Activated naive CD4-positive, alpha-beta T cell treated with anti-CD3 and anti-CD28 coated beads for 36 hours (primary cell): ENCODE measurements at regions not wholly inside any gene's neighbourhood (a gene's known extent, or its start where the extent isn't known, plus 50 kb on each side); places are given as distances from the start of the nearest gene placed in this dataset.

Experiments used
- CTCF ChIA-PET: fragments of 350-600 bp; sonication (Branson Sonifier 250); formaldehyde crosslinking; loops from one replicate; lab custom pipeline; 2021; ENCODE audit warnings: antibody characterized with exemption; lab: Charles Lee
- DNase-seq: peaks from one replicate; pipeline ENCODE4 v3.0.0-alpha.2; 2020
- H3K27ac Mint-ChIP-seq: one replicate; pipeline ENCODE4 v1.8.0; 2021; ENCODE audit warnings: mild to moderate bottlenecking, mixed read lengths
- H3K27me3 Mint-ChIP-seq: one replicate; pipeline ENCODE4 v1.8.0; 2021; ENCODE audit warnings: low read depth, mixed read lengths
- H3K36me3 Mint-ChIP-seq: one replicate; pipeline ENCODE4 v1.8.0; 2021; ENCODE audit warnings: low read depth, mixed read lengths
- H3K4me1 Mint-ChIP-seq: one replicate; pipeline ENCODE4 v1.8.0; 2021; ENCODE audit warnings: low read depth, mixed read lengths
- H3K4me3 Mint-ChIP-seq: one replicate; pipeline ENCODE4 v1.8.0; 2021; ENCODE audit warnings: mild to moderate bottlenecking, moderate library complexity, mixed read lengths
- H3K9me3 Mint-ChIP-seq: one replicate; pipeline ENCODE4 v1.8.0; 2021; ENCODE audit warnings: mixed read lengths
- intact Hi-C: fragments of 100-400 bp; cut with micrococcal nuclease; formaldehyde crosslinking; loops from one replicate; pipeline ENCODE4 v1.15.1; 2023

DNA sequence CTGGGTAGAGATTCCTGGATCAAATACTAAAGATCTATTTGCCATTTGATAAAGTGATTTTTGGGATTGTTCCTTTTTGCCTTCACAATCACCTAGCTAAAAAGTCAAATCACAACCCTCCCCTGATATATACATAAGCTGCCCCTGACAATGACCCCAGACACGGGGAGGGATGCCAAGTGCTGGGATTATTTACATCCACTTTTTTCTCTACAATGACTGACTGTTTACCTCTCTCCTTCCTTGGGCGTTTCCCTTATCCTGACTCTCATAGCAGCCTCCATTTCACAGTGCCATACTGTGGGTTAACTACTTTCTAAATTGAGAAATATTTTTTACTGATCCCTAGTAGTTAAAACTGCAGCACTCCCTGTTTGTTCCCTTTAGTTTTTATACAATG is 150.8 kb upstream of the TMEM170B start:
- CTCF ChIA-PET = no interaction called here
- H3K4me1 Mint-ChIP-seq = peaks cover 22% of the 10 kb centered on the region

DNA sequence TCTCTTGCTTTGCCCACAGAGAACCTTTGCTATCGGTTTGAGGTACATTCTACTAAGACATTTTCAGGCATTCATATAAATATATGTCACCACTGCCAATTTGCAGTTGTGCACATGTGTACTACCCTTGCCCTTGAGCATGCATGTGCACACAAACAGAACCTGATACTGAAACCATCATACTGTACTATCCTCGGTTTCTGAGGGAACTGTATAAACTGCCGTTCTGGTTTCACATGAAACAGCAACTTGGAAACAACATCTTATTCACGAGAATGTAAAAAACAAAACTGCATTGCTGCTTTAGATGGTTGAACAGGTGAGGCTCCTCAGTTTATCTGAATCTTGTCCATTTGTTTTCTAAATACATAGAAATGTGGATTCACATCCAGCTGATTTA is 151.2 kb upstream of the TMEM170B start:
- H3K4me3 Mint-ChIP-seq = no peak overlapping the region
- H3K9me3 Mint-ChIP-seq = no peaks in the 10 kb centered on the region
- intact Hi-C loops = no loop called here
- CTCF ChIA-PET = interaction anchor here (1.3 kb wide), 1 partner anchor 74 kb away, joined by 5 read pairs; no protein-coding TSS in a partner anchor
- no peaks in the 10 kb centered on the region for H3K36me3 Mint-ChIP-seq
- peaks cover 25% of the 10 kb centered on the region for H3K4me1 Mint-ChIP-seq
- H3K27me3 Mint-ChIP-seq = no peaks in the 10 kb centered on the region
- peak; percentile 18 for DNase-seq
- no peak overlapping the region for H3K27ac Mint-ChIP-seq

More for the DNA sequence above, 150.8 kb upstream of the TMEM170B start:
- H3K27me3 Mint-ChIP-seq = no peaks in the 10 kb centered on the region
- intact Hi-C loops = no loop called here
- DNase-seq = no peak
- H3K36me3 Mint-ChIP-seq = no peaks in the 10 kb centered on the region
- H3K4me3 Mint-ChIP-seq = peak overlapping the region; percentile 28
- H3K9me3 Mint-ChIP-seq = no peaks in the 10 kb centered on the region
- no peak overlapping the region for H3K27ac Mint-ChIP-seq

DNA sequence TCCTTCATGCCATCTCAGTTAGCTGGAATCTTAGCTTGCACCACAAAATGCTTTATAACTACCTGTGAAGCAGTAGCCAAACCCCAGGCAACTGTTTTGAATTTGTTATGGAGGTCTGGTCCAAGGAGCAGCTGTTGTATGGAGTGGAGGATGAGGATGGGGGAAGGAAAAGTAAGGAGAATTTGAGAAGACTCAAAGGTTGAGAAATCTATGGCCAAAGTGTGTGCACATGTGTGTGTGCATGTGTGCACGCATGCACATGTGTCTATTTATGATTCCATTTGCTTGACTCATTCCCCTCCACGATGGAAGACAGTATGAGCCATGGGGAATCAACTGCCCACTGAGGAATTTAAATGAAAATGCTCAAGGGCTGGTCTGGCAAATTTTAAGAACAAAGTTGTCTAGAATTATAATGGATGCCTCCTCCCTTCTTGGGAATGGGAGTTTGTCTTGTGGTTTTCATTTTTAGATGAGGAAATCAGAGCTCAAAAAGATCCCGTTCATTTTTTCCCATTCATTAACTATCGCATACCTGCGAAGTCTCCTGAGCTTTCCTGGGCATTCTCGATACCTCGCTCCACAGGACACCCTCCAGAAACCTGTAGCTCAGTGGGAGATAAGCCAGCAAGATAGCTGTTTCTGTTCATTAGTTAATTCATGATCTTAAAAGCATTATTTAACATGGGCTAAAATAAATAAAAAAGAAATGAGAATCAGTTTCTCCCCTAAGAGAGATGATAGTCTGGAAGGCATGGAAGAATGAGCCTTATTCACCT is 152.3 kb upstream of the NEDD9 start:
- Mint-ChIP-seq H3K27me3 (no peaks in the 10 kb centered on the region), H3K4me3 (no peak overlapping the region), H3K4me1 (peaks cover 41% of the 10 kb centered on the region), H3K9me3 (no peaks in the 10 kb centered on the region), H3K36me3 (peaks cover 6% of the 10 kb centered on the region), H3K27ac (no peak overlapping the region)
- CTCF ChIA-PET = interaction anchor here (1.3 to 2.1 kb wide), 2 partner anchors 75 to 111 kb away, joined by 5 to 6 read pairs; no protein-coding TSS in a partner anchor
- intact Hi-C loops = loop anchor here (5.0 kb wide), 1 partner anchor 107 kb away; no protein-coding TSS in a partner anchor
- DNase-seq = no peak

DNA sequence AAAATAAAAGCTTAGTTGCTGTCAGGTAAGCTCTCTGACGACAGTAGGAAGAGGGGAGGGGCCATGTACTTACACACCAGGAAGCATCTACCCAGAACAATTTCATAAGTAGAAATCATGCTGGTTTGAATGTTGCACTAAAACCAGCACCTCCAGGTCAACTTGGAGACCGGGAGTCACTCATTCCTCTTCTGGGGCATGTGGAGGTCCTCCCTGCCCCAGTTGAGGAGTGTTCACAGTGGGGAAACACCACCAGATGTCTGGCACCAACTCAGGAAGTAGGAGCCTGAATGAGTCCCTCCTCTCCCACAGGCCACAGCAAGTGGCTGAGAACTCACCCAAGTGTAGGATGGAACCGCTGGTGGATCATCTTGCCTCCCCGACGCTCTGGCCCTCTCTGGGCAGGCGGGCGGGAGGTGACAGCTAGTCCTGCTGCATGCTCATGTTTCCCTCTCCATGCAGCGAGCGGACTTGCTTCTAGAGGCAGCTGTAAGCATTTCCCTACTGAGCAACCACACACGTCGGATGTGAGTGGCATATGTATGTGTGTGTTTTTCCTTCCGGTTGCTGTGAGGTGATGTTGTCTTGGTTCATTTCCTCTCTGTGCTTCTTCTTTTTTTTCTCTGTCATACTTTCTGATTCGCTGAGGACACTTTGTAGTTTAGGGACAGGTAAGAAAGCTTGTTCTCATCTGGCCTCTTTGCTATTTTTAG is 149.5 kb upstream of the NEDD9 start:
- Mint-ChIP-seq H3K27me3 (no peaks in the 10 kb centered on the region), H3K27ac (peak overlapping the region; percentile 91), H3K36me3 (peaks cover 15% of the 10 kb centered on the region), H3K9me3 (peaks cover 2% of the 10 kb centered on the region), H3K4me1 (peaks cover 57% of the 10 kb centered on the region), H3K4me3 (peak overlapping the region; percentile 86)
- intact Hi-C loops = loop anchor here (1.0 to 5.0 kb wide), 11 partner anchors 8 to 150 kb away; partner anchors contain the start of gene NEDD9
- CTCF ChIA-PET = interaction anchor here (0.8 to 3.3 kb wide), 7 partner anchors 15 to 210 kb away, joined by 3 to 15 read pairs (median 5); no protein-coding TSS in a partner anchor
- peak; percentile 83 for DNase-seq

DNA sequence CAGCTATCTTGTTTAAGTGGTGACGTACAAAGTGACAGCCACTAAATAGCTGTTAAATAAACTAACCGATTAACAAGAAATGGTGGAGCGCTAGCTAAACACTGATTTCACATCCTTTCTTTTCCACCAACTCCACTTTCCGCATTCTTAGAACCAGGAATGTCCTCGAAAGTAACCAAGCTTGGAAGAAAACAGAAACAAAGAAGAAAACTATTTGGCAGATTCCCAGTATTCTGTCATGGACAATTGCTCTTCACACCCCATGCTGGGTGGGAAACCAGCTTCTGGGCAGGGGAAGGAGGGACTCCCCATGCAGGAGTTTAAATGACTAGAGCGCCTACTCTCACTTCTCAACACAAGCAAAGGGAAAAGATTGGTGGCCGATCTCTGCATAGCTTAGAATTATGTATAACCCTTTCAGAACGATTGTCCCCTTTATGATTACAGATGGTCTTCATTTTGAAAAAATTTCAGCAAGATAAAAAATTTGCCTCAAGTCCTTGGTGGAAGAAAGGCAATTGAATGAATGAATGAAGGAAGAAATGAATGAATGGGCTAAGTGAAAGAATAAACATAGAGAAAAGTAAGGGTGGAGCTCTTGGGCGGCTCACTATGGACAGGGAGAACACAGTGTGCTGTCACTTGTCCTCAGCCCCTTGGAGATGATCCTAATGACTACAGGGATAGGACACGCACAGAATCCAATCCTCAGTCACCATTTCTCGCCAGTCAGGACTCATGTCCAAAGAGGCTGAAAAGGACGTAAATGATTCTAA is 148.7 kb upstream of the NEDD9 start:
- Mint-ChIP-seq H3K27ac (peak overlapping the region; percentile 91), H3K9me3 (peaks cover 2% of the 10 kb centered on the region), H3K27me3 (no peaks in the 10 kb centered on the region), H3K36me3 (peaks cover 20% of the 10 kb centered on the region), H3K4me1 (peaks cover 55% of the 10 kb centered on the region), H3K4me3 (peak overlapping the region; percentile 86)
- CTCF ChIA-PET = interaction anchor here (0.7 to 3.3 kb wide), 8 partner anchors 14 to 209 kb away, joined by 3 to 15 read pairs (median 4); no protein-coding TSS in a partner anchor
- DNase-seq = no peak
- intact Hi-C loops = loop anchor here (5.0 kb wide), 1 partner anchor 104 kb away; no protein-coding TSS in a partner anchor

DNA sequence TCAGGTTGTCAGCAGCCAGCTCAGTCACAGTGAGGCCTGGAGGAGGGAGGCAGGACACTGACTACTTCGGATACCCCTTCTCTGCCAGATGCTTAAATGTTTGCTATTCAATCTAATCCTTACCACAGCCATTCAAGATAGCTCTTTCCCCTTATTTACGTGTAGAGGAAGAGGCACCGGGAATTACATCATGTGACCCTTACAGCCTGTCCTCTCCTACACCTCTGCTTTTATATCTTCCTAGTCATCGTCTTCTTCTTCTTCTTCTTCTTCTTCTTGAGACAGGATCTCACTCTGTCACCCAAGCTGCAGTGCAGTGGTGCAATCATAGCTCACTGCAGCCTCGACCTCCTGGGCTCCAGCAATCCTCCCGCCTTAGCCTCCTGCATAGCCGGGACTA is 148.1 kb upstream of the NEDD9 start:
- DNase-seq = no peak
- Mint-ChIP-seq H3K9me3 (peaks cover 2% of the 10 kb centered on the region), H3K27ac (peak overlapping the region; percentile 91), H3K4me1 (peaks cover 60% of the 10 kb centered on the region), H3K27me3 (no peaks in the 10 kb centered on the region), H3K4me3 (peak overlapping the region; percentile 86), H3K36me3 (peaks cover 24% of the 10 kb centered on the region)
- CTCF ChIA-PET = interaction anchor here (0.7 to 3.3 kb wide), 6 partner anchors 13 to 115 kb away, joined by 3 to 15 read pairs (median 6); no protein-coding TSS in a partner anchor
- intact Hi-C loops = loop anchor here (5.0 kb wide), 1 partner anchor 103 kb away; no protein-coding TSS in a partner anchor

DNA sequence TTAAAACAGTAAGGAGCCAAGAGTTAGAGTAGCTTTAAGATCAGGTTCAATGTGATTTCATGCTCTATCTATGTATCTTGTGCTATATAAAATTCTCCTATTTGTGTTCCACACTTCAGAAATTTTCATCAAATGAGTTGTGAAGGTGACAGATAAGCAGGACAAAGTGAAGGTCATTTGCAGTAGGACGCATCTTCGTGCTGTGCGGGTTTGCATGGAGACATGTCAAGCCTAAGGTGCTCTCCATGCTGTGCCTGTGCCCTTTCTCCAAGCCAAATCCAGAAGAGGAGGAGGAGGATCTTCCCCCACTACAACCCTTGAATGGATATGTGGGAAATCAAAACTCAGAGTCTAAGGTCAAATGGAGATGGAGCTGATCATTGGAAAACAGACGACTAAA is 147.3 kb upstream of the NEDD9 start:
- CTCF ChIA-PET = interaction anchor here (0.6 to 3.0 kb wide), 3 partner anchors 12 to 207 kb away, joined by 3 to 9 read pairs (median 4); no protein-coding TSS in a partner anchor
- no peak for DNase-seq
- H3K27me3 Mint-ChIP-seq = no peaks in the 10 kb centered on the region
- H3K4me1 Mint-ChIP-seq = peaks cover 67% of the 10 kb centered on the region
- peaks cover 27% of the 10 kb centered on the region for H3K36me3 Mint-ChIP-seq
- intact Hi-C loops = loop anchor here (5.0 kb wide), 1 partner anchor 103 kb away; no protein-coding TSS in a partner anchor
- H3K27ac Mint-ChIP-seq = no peak overlapping the region
- no peak overlapping the region for H3K4me3 Mint-ChIP-seq
- H3K9me3 Mint-ChIP-seq = peaks cover 2% of the 10 kb centered on the region

DNA sequence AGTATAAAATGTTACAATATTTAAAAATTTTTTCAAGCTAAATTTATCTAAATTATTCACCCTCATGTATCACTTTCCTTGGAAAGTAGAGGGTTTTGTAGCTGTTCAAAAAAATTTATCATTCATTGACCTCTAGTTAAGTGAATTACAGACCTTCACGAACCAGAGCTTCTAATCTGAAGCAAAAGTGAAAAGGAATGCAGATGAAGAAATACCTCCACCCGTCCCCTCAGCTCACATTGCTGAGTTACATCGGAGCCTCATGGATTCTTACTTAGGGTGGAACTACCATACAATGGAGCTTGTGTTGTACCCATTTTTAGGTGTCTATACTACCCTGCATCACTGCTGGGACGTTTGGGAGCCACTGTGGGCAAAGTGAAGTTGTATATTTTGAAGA is 146.2 kb upstream of the NEDD9 start:
- DNase-seq = no peak
- H3K27ac Mint-ChIP-seq = no peak overlapping the region
- peaks cover 79% of the 10 kb centered on the region for H3K4me1 Mint-ChIP-seq
- H3K27me3 Mint-ChIP-seq = no peaks in the 10 kb centered on the region
- no peak overlapping the region for H3K4me3 Mint-ChIP-seq
- peaks cover 27% of the 10 kb centered on the region for H3K36me3 Mint-ChIP-seq
- H3K9me3 Mint-ChIP-seq = peaks cover 2% of the 10 kb centered on the region
- intact Hi-C loops = no loop called here
- CTCF ChIA-PET = interaction anchor here (0.7 to 1.4 kb wide), 2 partner anchors 11 to 117 kb away, joined by 3 read pairs; no protein-coding TSS in a partner anchor

DNA sequence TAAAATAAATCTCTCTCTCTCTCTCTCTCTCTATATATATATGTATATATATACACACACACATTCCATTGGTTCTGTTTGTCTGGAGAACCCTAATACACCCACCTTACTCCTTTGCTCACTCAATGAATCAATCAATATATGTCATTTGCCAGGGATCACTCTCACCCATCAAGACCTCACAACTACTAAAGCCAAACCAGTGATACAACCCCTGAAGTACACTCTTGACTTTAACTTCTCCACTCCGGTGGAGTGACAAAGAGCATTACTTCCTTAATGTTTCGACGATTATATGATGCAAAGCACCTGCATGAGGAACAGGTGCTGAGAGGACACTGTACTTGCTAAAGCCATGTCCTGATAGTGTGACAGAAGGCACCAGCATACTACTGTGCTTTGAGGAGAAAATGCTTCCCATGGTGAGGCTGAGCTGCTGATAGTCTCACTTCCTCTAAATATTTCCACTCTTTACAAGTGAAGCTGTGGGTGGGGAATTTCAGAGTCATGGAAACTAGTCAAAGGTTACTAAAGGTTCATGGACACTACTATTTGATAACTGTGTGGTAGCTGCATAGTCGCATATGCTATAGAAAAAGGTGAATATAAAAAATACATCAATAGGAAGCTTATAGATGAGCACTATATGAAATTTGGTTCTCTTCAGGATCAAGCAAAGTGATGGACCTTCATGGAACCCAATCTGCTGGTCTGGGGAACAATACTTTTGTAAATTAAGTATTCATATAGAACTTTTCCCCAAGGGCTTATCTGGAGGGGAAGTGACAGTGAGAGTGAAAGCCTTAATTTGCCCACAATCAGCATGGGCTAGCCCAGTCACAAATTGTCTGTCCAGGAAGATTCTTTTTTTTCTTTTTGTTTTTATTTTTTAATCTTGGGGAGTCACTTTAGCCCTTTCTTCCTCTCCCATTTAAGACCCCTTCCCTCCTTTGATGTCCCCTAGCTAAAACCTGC is 141.9 kb upstream of the NEDD9 start:
- H3K27ac Mint-ChIP-seq = peak overlapping the region; percentile 50
- H3K4me3 Mint-ChIP-seq = peak overlapping the region; percentile 32
- peak; percentile 52 for DNase-seq
- peaks cover 2% of the 10 kb centered on the region for H3K9me3 Mint-ChIP-seq
- H3K4me1 Mint-ChIP-seq = peaks cover 74% of the 10 kb centered on the region
- intact Hi-C loops = loop anchor here (1.0 kb wide), 1 partner anchor 8 kb away; no protein-coding TSS in a partner anchor
- no peaks in the 10 kb centered on the region for H3K27me3 Mint-ChIP-seq
- H3K36me3 Mint-ChIP-seq = peaks cover 39% of the 10 kb centered on the region
- CTCF ChIA-PET = interaction anchor here (0.8 to 1.2 kb wide), 2 partner anchors 20 to 42 kb away, joined by 3 to 6 read pairs; no protein-coding TSS in a partner anchor

DNA sequence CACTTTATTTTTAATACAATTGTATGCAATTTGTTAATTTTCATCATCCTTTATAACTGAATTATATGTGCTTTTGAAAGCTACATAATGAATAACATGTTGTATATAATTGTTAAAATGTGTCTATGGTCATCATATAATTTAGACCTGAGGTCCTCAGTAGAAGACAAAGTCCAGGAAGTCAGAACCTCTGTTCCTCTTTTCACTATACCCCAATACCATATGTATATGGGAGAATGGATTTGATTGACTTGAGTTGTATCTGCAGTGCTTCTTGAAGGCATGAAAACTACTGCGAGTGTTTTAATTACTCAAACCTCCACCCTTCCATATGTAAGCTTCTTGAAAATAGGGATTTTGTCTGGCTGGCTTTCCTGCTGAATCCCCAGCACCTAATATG is 140.7 kb upstream of the NEDD9 start:
- no peaks in the 10 kb centered on the region for H3K27me3 Mint-ChIP-seq
- H3K4me3 Mint-ChIP-seq = no peak overlapping the region
- H3K9me3 Mint-ChIP-seq = peaks cover 1% of the 10 kb centered on the region
- CTCF ChIA-PET = interaction anchor here (1.2 kb wide), 1 partner anchor 43 kb away, joined by 6 read pairs; no protein-coding TSS in a partner anchor
- intact Hi-C loops = no loop called here
- peaks cover 79% of the 10 kb centered on the region for H3K4me1 Mint-ChIP-seq
- peaks cover 38% of the 10 kb centered on the region for H3K36me3 Mint-ChIP-seq
- DNase-seq = no peak
- H3K27ac Mint-ChIP-seq = no peak overlapping the region
